Stomach (tissue), 8 donors: ENCODE measurements at regions not wholly inside any gene's neighbourhood (a gene's known extent, or its start where the extent isn't known, plus 50 kb on each side); places are given as distances from the start of the nearest gene placed in this dataset.
A peak's percentile ranks its signal among the peaks of the same experiment; 100 is the strongest.

Experiments
- DNase-seq, 2 donors: peaks; one replicate each; pipeline versions ENCODE4 v3.0.0 to v3.0.0-alpha.2; 2013 to 2019
- H3K27ac ChIP-seq, 5 donors: fragments of 200-600 bp in 4 of 5; sonication (generic) in 4 of 5; one replicate each; pipeline ENCODE4 v1.5.1; 2013 to 2019; ENCODE audit warnings: mild to moderate bottlenecking in 1 of 5, moderate library complexity in 1 of 5
- H3K27me3 ChIP-seq, 3 donors: fragments of 200-600 bp; sonication (generic); one replicate each; pipeline ENCODE4 v1.5.1; 2017 to 2019; ENCODE audit warnings: mixed run types in 1 of 3
- H3K36me3 ChIP-seq, 4 donors: fragments of 200-600 bp; sonication (generic); 1 replicate in 3 of 4; 2 replicates in 1 of 4; pipeline ENCODE4 v1.5.1; 2016 to 2019
- H3K4me1 ChIP-seq, 4 donors: fragments of 200-600 bp; sonication (generic); one replicate each; pipeline ENCODE4 v1.5.1; 2016 to 2019
- H3K4me3 ChIP-seq, 4 donors: fragments of 200-600 bp; sonication (generic) in 3 of 4; one replicate each; pipeline ENCODE4 v1.5.1; 2016 to 2019; ENCODE audit warnings: mild to moderate bottlenecking in 1 of 4
- H3K9me3 ChIP-seq, 4 donors: fragments of 200-600 bp; sonication (generic); one replicate each; pipeline ENCODE4 v1.5.1; 2016 to 2019
- CTCF ChIP-seq, 7 experiments: fragments of 450-650 bp in 4 of 7; fragments of 200-600 bp in 3 of 7; sonication (generic) in 3 of 7; IDR thresholded peaks; one replicate each; pipeline ENCODE4 v1.5.1; 2016 to 2019; ENCODE audit warnings: antibody characterized with exemption in 7 of 7, control low read depth in 2 of 7, mild to moderate bottlenecking in 1 of 7
- EP300 ChIP-seq: sonication (generic); formaldehyde crosslinking; IDR thresholded peaks from one replicate; pipeline ENCODE4 v1.6.1; 2017; ENCODE audit warnings: antibody characterized with exemption
- POLR2A ChIP-seq, 4 donors: fragments of 450-650 bp; IDR thresholded peaks; one replicate each; pipeline ENCODE4 v1.6.1; 2016; ENCODE audit warnings: antibody characterized with exemption in 4 of 4, control low read depth in 2 of 4, mild to moderate bottlenecking in 1 of 4, moderate library complexity in 1 of 4
- POLR2AphosphoS5 ChIP-seq, 3 donors: sonication (generic); formaldehyde crosslinking; IDR thresholded peaks; one replicate each; pipeline ENCODE4 v1.6.1; 2016; ENCODE audit warnings: antibody characterized with exemption in 3 of 3
- WGBS, 5 donors: extraction: QIAGEN DNeasy Blood & Tissue Kit in 3 of 5; methylation state at CpG; one replicate each; pipeline versions ENCODE4 v1.1.5 to v1.1.7; 2013 to 2018; 5-methylcytosine and 5-hydroxymethylcytosine counted together
- intact Hi-C: fragments of 100-400 bp; cut with DNase I; formaldehyde crosslinking; loops from one replicate; pipeline ENCODE4 v1.15.1; 2023; ENCODE audit warnings: low total_unique reads
- donor health status: healthy with polysubstance abuse.
- donor health status: Bipolar disorder and iron deficiency.
- donor health status: healthy.

- Histone ChIP-seq H3K4me1 (no peaks in the 10 kb centered on the region), H3K9me3 (no peaks in the 10 kb centered on the region), H3K27me3 (no peaks in the 10 kb centered on the region), H3K27ac (no peak overlapping the region), H3K36me3 (no peaks in the 10 kb centered on the region), H3K4me3 (no peak overlapping the region)
- DNase-seq = peak in 1 of 2 donors; percentile 77
- intact Hi-C loops = no loop called here
- TF ChIP-seq POLR2AphosphoS5 (IDR thresholded peaks at IDR 0.05) (no peak), POLR2A (IDR thresholded peaks at IDR 0.05) (no peak), CTCF (IDR thresholded peaks at IDR 0.05) (peak in 1 of 7 experiments; percentile 24)
- 48 to 62% (median 51%) methylated on average over 13 to 15 of the region's 15 CpGs for WGBS, 5 donors
Measured at GRCh38 chr1:14113841-14114567, 414.0 kb downstream of the PRDM2 start.

GRCh38 chr1:14115976-14116375 is 416.0 kb downstream of the PRDM2 start:
- 87 to 92% (median 90%) methylated on average over 3 to 4 of the region's 4 CpGs for WGBS, 5 donors
- no peaks in the 10 kb centered on the region for H3K4me1 ChIP-seq
- H3K9me3 ChIP-seq = peaks cover 0 to 5% (median 2%) of the 10 kb centered on the region in 4 donors
- H3K36me3 ChIP-seq = no peaks in the 10 kb centered on the region
- intact Hi-C loops = no loop called here
- H3K27ac ChIP-seq = no peak overlapping the region
- TF ChIP-seq POLR2A (IDR thresholded peaks at IDR 0.05) = no peak
- DNase-seq = no peak
- no peaks in the 10 kb centered on the region for H3K27me3 ChIP-seq
- H3K4me3 ChIP-seq = no peak overlapping the region

GRCh38 chr1:14117700-14118099 is 417.7 kb downstream of the PRDM2 start:
- no peaks in the 10 kb centered on the region for H3K27me3 ChIP-seq
- TF ChIP-seq POLR2AphosphoS5 (IDR thresholded peaks at IDR 0.05) (no peak), POLR2A (IDR thresholded peaks at IDR 0.05) (no peak), EP300 (no peak), CTCF (IDR thresholded peaks at IDR 0.05) (no peak)
- no peak overlapping the region for H3K4me3 ChIP-seq
- no peaks in the 10 kb centered on the region for H3K36me3 ChIP-seq
- no peaks in the 10 kb centered on the region for H3K4me1 ChIP-seq
- no peak for DNase-seq
- H3K9me3 ChIP-seq = peaks cover 0 to 7% (median 2%) of the 10 kb centered on the region in 4 donors
- intact Hi-C loops = no loop called here
- WGBS, 5 donors = 73 to 100% (median 88%) methylated on average over 2 of the region's 2 CpGs
- no peak overlapping the region for H3K27ac ChIP-seq

GRCh38 chr1:14118691-14119485 is 418.9 kb downstream of the PRDM2 start:
- no peaks in the 10 kb centered on the region for H3K4me1 ChIP-seq
- DNase-seq = no peak
- no peaks in the 10 kb centered on the region for H3K27me3 ChIP-seq
- intact Hi-C loops = no loop called here
- no peak overlapping the region for H3K27ac ChIP-seq
- TF ChIP-seq EP300 = no peak
- TF ChIP-seq POLR2A (IDR thresholded peaks at IDR 0.05) = no peak
- TF ChIP-seq POLR2AphosphoS5 (IDR thresholded peaks at IDR 0.05) = no peak
- no peak for TF ChIP-seq CTCF (IDR thresholded peaks at IDR 0.05)
- no peak overlapping the region for H3K4me3 ChIP-seq
- peaks cover 0 to 7% (median 2%) of the 10 kb centered on the region in 4 donors for H3K9me3 ChIP-seq
- no peaks in the 10 kb centered on the region for H3K36me3 ChIP-seq
- 47 to 65% (median 54%) methylated on average over 7 of the region's 7 CpGs for WGBS, 5 donors
